NCI-H774 (cell line): ENCODE measurements at regions not wholly inside any gene's neighbourhood (a gene's known extent, or its start where the extent isn't known, plus 50 kb on each side); places are given as distances from the start of the nearest gene placed in this dataset.

Source experiments
- DNase-seq: peaks from one replicate; lab custom pipeline; 2025; lab: John Stamatoyannopoulos, UW

- DNase-seq: no peak
Measured at GRCh38 chr14:48874711-48875110, 711.5 kb downstream of the RPS29 start.

- DNase-seq: no peak
Measured at GRCh38 chr14:48857366-48857765, 728.8 kb downstream of the RPS29 start.

- no peak for DNase-seq
Measured at GRCh38 chr14:48853159-48853558, 733.0 kb downstream of the RPS29 start.

- no peak for DNase-seq
Measured at GRCh38 chr14:48849741-48850322, 736.3 kb downstream of the RPS29 start.

GRCh38 chr14:48842785-48843184, 743.4 kb downstream of the RPS29 start:
- DNase-seq: no peak

- DNase-seq: no peak
Measured at GRCh38 chr14:48826058-48826457, 760.1 kb downstream of the RPS29 start.

GRCh38 chr14:48814562-48814961, 771.6 kb downstream of the RPS29 start:
- DNase-seq: no peak

- DNase-seq: peak; percentile 12
Measured at GRCh38 chr14:48805315-48805714, 780.9 kb downstream of the RPS29 start.

GRCh38 chr14:48792376-48793024, 793.7 kb downstream of the RPS29 start:
- no peak for DNase-seq

GRCh38 chr14:48788771-48789170, 797.4 kb downstream of the RPS29 start:
- DNase-seq: no peak

- no peak for DNase-seq
Measured at GRCh38 chr14:48786498-48786897, 799.7 kb downstream of the RPS29 start.

- no peak for DNase-seq
Measured at GRCh38 chr14:48771717-48772116, 814.5 kb downstream of the RPS29 start.

GRCh38 chr14:48751293-48751692, 834.9 kb downstream of the RPS29 start:
- no peak for DNase-seq

GRCh38 chr14:48748151-48748675, 838.0 kb downstream of the RPS29 start:
- DNase-seq: no peak

- peak; percentile 19 for DNase-seq
Measured at GRCh38 chr14:48747561-48748089, 838.6 kb downstream of the RPS29 start.

- DNase-seq: no peak
Measured at GRCh38 chr14:48744202-48744601, 842.0 kb downstream of the RPS29 start.

GRCh38 chr14:48738186-48738925, 847.8 kb downstream of the RPS29 start:
- DNase-seq: peak; percentile 18

GRCh38 chr14:48735607-48736006, 850.6 kb downstream of the RPS29 start:
- DNase-seq: no peak

GRCh38 chr14:48731260-48731659, 854.9 kb downstream of the RPS29 start:
- no peak for DNase-seq

GRCh38 chr14:48726080-48726642, 860.0 kb downstream of the RPS29 start:
- DNase-seq: no peak

- DNase-seq: no peak
Measured at GRCh38 chr14:48725051-48725734, 861.0 kb downstream of the RPS29 start.
